Gastroesophageal sphincter (tissue), 4 donors: ENCODE measurements at regions not wholly inside any gene's neighbourhood (a gene's known extent, or its start where the extent isn't known, plus 50 kb on each side); places are given as distances from the start of the nearest gene placed in this dataset.

Source experiments
- ATAC-seq: fragments of 150-250 bp; one replicate; pipeline ENCODE4 v1.9.1; 2016; ENCODE audit warnings: mild to moderate bottlenecking, moderate library complexity
- H3K27ac ChIP-seq, 4 donors: fragments of 200-600 bp; sonication (generic) in 3 of 4; 1 replicate in 3 of 4; 2 replicates in 1 of 4; pipeline ENCODE4 v1.5.1; 2016 to 2019
- H3K27me3 ChIP-seq: fragments of 200-600 bp; sonication (generic); one replicate; pipeline ENCODE4 v1.5.1; 2019
- H3K36me3 ChIP-seq, 2 donors: fragments of 200-600 bp; sonication (generic); one replicate each; pipeline ENCODE4 v1.5.1; 2019; ENCODE audit warnings: control low read depth in 1 of 2
- H3K4me1 ChIP-seq, 3 donors: fragments of 200-600 bp; sonication (generic); 1 replicate in 2 of 3; 2 replicates in 1 of 3; pipeline ENCODE4 v1.5.1; 2016 to 2019; ENCODE audit warnings: control low read depth in 2 of 3
- H3K4me3 ChIP-seq, 2 donors: fragments of 200-600 bp; sonication (generic); one replicate each; pipeline ENCODE4 v1.5.1; 2019; ENCODE audit warnings: mild to moderate bottlenecking in 1 of 2, moderate library complexity in 1 of 2
- H3K9me3 ChIP-seq, 3 donors: fragments of 200-600 bp; sonication (generic); one replicate each; pipeline ENCODE4 v1.5.1; 2017 to 2019; ENCODE audit warnings: control low read depth in 2 of 3
- CTCF ChIP-seq, 4 experiments: fragments of 200-600 bp in 2 of 4; fragments of 450-650 bp in 2 of 4; sonication (generic) in 1 of 4; IDR thresholded peaks; one replicate each; pipeline ENCODE4 v1.5.1; 2017 to 2019; ENCODE audit warnings: antibody characterized with exemption in 4 of 4, mild to moderate bottlenecking in 2 of 4, moderate library complexity in 2 of 4
- EP300 ChIP-seq: sonication (generic); formaldehyde crosslinking; IDR thresholded peaks from one replicate; pipeline ENCODE4 v1.6.1; 2017; ENCODE audit warnings: antibody characterized with exemption, mild to moderate bottlenecking
- POLR2A ChIP-seq, 2 donors: fragments of 450-650 bp; IDR thresholded peaks; one replicate each; pipeline ENCODE4 v1.6.1; 2017; ENCODE audit warnings: antibody characterized with exemption in 2 of 2, mild to moderate bottlenecking in 2 of 2, moderate library complexity in 1 of 2
- POLR2AphosphoS5 ChIP-seq: sonication (generic); formaldehyde crosslinking; IDR thresholded peaks from one replicate; pipeline ENCODE4 v1.6.1; 2017; ENCODE audit warnings: antibody characterized with exemption
- WGBS, 2 donors: methylation state at CpG; one replicate each; pipeline ENCODE4 v1.1.5; 2018; ENCODE audit warnings: low coverage in 1 of 2; 5-methylcytosine and 5-hydroxymethylcytosine counted together

- TF ChIP-seq EP300 = no peak
- TF ChIP-seq POLR2AphosphoS5 = no peak
- no peak for TF ChIP-seq CTCF (IDR thresholded peaks at IDR 0.05)
- TF ChIP-seq POLR2A (IDR thresholded peaks at IDR 0.05) = no peak
- H3K4me3 ChIP-seq = no peak overlapping the region
- H3K27ac ChIP-seq = no peak overlapping the region
- H3K36me3 ChIP-seq = no peaks in the 10 kb centered on the region
- H3K4me1 ChIP-seq = no peaks in the 10 kb centered on the region
- H3K27me3 ChIP-seq = no peaks in the 10 kb centered on the region
- WGBS, 2 donors = 64 to 65% methylated on average over 2 of the region's 2 CpGs
- H3K9me3 ChIP-seq = no peaks in the 10 kb centered on the region
- no peak for ATAC-seq
These were observed 408.2 kb upstream of the PTGER4 start for GRCh38 chr5:40271476-40271875.

DNA sequence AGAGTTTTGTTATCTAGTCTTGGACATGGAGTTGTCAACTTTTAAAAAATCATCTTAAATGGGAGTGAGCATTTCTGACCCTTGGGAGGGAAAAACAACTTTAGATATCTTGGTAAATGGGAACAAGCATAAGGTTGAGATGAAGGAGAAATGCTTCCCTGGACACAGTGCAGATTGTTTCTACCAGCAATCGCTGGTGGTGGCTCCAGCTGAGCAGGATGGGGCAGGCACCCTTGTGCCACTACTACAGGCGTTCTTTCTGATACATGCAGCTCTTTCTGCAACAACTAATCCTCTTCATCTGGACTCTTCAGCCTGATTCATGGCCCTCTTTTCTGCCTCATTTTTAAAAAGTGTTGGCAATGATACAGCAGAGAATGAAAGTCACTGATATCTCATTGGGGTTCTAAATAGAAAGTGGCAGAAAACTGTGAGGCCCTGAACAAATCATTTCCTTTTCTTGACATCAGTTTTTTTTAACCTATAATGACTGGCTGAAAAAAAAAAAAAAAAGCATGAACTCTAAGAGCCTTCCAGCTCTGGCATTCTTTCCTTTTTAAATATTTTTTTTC is 409.4 kb upstream of the PTGER4 start:
- Histone ChIP-seq H3K4me1 (no peaks in the 10 kb centered on the region), H3K4me3 (no peak overlapping the region), H3K9me3 (no peaks in the 10 kb centered on the region), H3K36me3 (no peaks in the 10 kb centered on the region), H3K27me3 (no peaks in the 10 kb centered on the region), H3K27ac (no peak overlapping the region)
- WGBS, 2 donors = 40% methylated on average over 2 of the region's 2 CpGs; no CpG with 5 or more reads in 1 of the 2 donors
- ATAC-seq = no peak
- no peak for TF ChIP-seq POLR2AphosphoS5
- TF ChIP-seq EP300 = no peak
- TF ChIP-seq POLR2A (IDR thresholded peaks at IDR 0.05) = no peak
- no peak for TF ChIP-seq CTCF (IDR thresholded peaks at IDR 0.05)

GRCh38 chr5:40268088-40268487 is 411.6 kb upstream of the PTGER4 start:
- no peak overlapping the region for H3K4me3 ChIP-seq
- H3K9me3 ChIP-seq = no peaks in the 10 kb centered on the region
- H3K27ac ChIP-seq = no peak overlapping the region
- 14% methylated on average over 1 of the region's 1 CpG; no CpG with 5 or more reads in 1 of the 2 donors for WGBS, 2 donors
- TF ChIP-seq CTCF (IDR thresholded peaks at IDR 0.05) (no peak), EP300 (no peak), POLR2AphosphoS5 (no peak), POLR2A (IDR thresholded peaks at IDR 0.05) (no peak)
- H3K36me3 ChIP-seq = no peaks in the 10 kb centered on the region
- no peak for ATAC-seq
- H3K27me3 ChIP-seq = no peaks in the 10 kb centered on the region
- H3K4me1 ChIP-seq = no peaks in the 10 kb centered on the region

DNA sequence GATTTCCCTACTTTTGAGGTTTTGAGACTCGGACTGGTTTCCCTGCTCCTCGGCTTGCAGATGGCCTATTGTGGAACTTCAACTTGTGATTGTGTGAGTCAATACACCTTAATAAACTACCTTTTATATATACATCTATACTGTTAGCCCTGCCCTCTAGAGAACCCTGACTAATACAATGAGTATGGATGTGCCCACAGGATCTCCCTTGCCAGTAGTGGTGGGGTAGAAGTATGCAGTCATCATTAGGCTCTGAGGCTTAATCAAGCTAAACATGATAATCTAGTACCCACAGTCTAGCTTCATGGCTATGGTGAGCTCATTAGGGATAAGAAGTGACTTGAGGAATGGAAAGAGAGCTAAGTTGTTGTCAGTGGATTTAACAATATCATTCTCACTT is 412.8 kb upstream of the PTGER4 start:
- 100% methylated on average over 1 to 2 of the region's 2 CpGs for WGBS, 2 donors

GRCh38 chr5:40261984-40262383 is 417.7 kb upstream of the PTGER4 start:
- no peaks in the 10 kb centered on the region for H3K27me3 ChIP-seq
- H3K36me3 ChIP-seq = no peaks in the 10 kb centered on the region
- no peak for TF ChIP-seq POLR2AphosphoS5
- no peak for TF ChIP-seq CTCF (IDR thresholded peaks at IDR 0.05)
- TF ChIP-seq EP300 = no peak
- no peak for TF ChIP-seq POLR2A (IDR thresholded peaks at IDR 0.05)
- H3K9me3 ChIP-seq = no peaks in the 10 kb centered on the region
- no peak overlapping the region for H3K4me3 ChIP-seq
- WGBS, 2 donors = 88 to 100% methylated on average over 1 of the region's 1 CpG
- ATAC-seq = no peak
- H3K4me1 ChIP-seq = no peaks in the 10 kb centered on the region
- H3K27ac ChIP-seq = no peak overlapping the region

More for the DNA sequence above, 412.8 kb upstream of the PTGER4 start:
- H3K36me3 ChIP-seq = no peaks in the 10 kb centered on the region
- no peak overlapping the region for H3K27ac ChIP-seq
- H3K4me3 ChIP-seq = no peak overlapping the region
- no peak for TF ChIP-seq EP300
- TF ChIP-seq POLR2A (IDR thresholded peaks at IDR 0.05) = no peak
- TF ChIP-seq POLR2AphosphoS5 = no peak
- no peaks in the 10 kb centered on the region for H3K9me3 ChIP-seq
- H3K4me1 ChIP-seq = no peaks in the 10 kb centered on the region
- H3K27me3 ChIP-seq = no peaks in the 10 kb centered on the region
- no peak for ATAC-seq
